HEK293T (cell line): ENCODE measurements at regions not wholly inside any gene's neighbourhood (a gene's known extent, or its start where the extent isn't known, plus 50 kb on each side); places are given as distances from the start of the nearest gene placed in this dataset.

Experiments
- CTCF ChIA-PET: fragments of 350-600 bp; formaldehyde crosslinking; extraction: SDS; loops from one replicate; lab custom pipeline; 2021; ENCODE audit warnings: antibody characterized with exemption, inconsistent platforms; lab: Yijun Ruan, JAX
- POLR2A ChIA-PET: fragments of 350-600 bp; formaldehyde crosslinking; extraction: SDS; loops from one replicate; lab custom pipeline; 2020; ENCODE audit warnings: antibody characterized with exemption, inconsistent platforms; lab: Yijun Ruan, JAX
- DNase-seq: peaks from one replicate; pipeline ENCODE4 v3.0.0; 2012; ENCODE audit warnings: mixed read lengths; ENCODE audit errors: extremely low spot score
- ARNT ChIP-seq: fragments of 450-650 bp; IDR thresholded peaks from 2 replicates; pipeline ENCODE4 v1.6.1; 2017; ENCODE audit warnings: mild to moderate bottlenecking
- BHLHE40 ChIP-seq: fragments of 450-650 bp; IDR thresholded peaks from 2 replicates; pipeline ENCODE4 v1.6.1; 2016; ENCODE audit warnings: mild to moderate bottlenecking, moderate library complexity, borderline replicate concordance
- CTBP1 ChIP-seq: fragments of 450-650 bp; IDR thresholded peaks from 2 replicates; pipeline ENCODE4 v1.6.1; 2016; ENCODE audit warnings: borderline replicate concordance
- ELF4 ChIP-seq: fragments of 450-650 bp; IDR thresholded peaks from 2 replicates; pipeline ENCODE4 v1.6.1; 2017; ENCODE audit warnings: antibody characterized with exemption
- FOXA1 ChIP-seq: fragments of 450-650 bp; IDR thresholded peaks from 2 replicates; pipeline ENCODE4 v1.6.1; 2016; ENCODE audit warnings: mild to moderate bottlenecking
- FOXK2 ChIP-seq: fragments of 450-650 bp; IDR thresholded peaks from 2 replicates; pipeline ENCODE4 v1.6.1; 2016; ENCODE audit warnings: mild to moderate bottlenecking
- FOXM1 ChIP-seq: fragments of 450-650 bp; IDR thresholded peaks from 2 replicates; pipeline ENCODE4 v1.6.1; 2017; ENCODE audit warnings: mild to moderate bottlenecking, borderline replicate concordance
- HDGF ChIP-seq: fragments of 450-650 bp; IDR thresholded peaks from 2 replicates; pipeline ENCODE4 v1.6.1; 2017; ENCODE audit warnings: antibody characterized with exemption, borderline replicate concordance
- L3MBTL2 ChIP-seq: fragments of 450-650 bp; conservative IDR thresholded peaks from 2 replicates; pipeline ENCODE4 v1.6.1; 2016; ENCODE audit warnings: mild to moderate bottlenecking
- LEF1 ChIP-seq: fragments of 450-650 bp; IDR thresholded peaks from 2 replicates; pipeline ENCODE4 v1.6.1; 2017; ENCODE audit warnings: mild to moderate bottlenecking, borderline replicate concordance
- NFRKB ChIP-seq: fragments of 450-650 bp; IDR thresholded peaks from 2 replicates; pipeline ENCODE4 v1.6.1; 2016; ENCODE audit warnings: mild to moderate bottlenecking, moderate library complexity
- SP1 ChIP-seq: fragments of 450-650 bp; IDR thresholded peaks from 2 replicates; pipeline ENCODE4 v1.6.1; 2017
- SUZ12 ChIP-seq: fragments of 450-650 bp; IDR thresholded peaks from 2 replicates; pipeline ENCODE4 v1.6.1; 2016; ENCODE audit warnings: mild to moderate bottlenecking
- TARDBP ChIP-seq: fragments of 450-650 bp; IDR thresholded peaks from 2 replicates; pipeline ENCODE4 v1.6.1; 2016
- ZNF384 ChIP-seq: fragments of 450-650 bp; IDR thresholded peaks from 2 replicates; pipeline ENCODE4 v1.6.1; 2016
- TF ChIP-seq, protein P1 (sequence below): fragments of 450-650 bp; IDR thresholded peaks from 2 replicates; pipeline ENCODE4 v1.6.1; 2016

DNA sequence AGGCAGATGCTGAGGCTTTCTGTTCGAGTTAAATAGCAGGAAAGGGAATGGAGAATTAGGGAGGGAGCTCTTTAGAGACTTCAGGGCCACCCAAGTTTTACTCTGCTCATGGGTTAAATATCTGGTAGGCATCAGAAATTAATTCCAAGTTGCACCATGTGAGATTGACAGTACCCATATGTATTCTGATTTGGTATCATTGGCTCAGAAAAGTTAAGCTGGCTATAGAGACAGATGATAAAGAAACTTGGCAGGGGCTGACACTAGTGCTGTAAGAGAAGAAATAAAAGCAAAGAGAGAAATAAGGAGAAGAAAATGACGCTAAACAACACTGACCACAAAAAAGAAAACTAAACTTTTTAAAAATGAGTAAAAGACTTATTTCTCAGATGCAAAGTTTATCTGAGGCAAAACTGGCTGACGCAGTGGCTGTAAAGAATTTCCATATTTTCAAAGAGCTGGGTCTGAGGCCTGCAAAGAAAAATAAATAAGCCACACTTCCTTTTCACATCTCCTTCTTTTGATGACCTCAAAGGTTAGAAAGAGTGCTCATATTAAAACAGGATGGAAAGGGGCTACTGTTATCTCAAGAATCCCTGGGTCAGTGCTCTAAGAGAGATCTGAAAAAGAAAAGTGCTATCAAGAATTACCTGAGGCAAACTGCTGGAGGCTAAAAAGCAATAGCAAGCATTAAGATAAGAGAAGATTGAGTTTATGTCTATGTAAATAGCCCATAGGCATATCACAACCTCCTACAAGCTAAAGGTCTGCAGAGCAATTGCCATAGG lies 399.0 kb upstream of the MEF2C start:
- POLR2A ChIA-PET, result interaction anchor here (0.6 kb wide), 1 partner anchor 1862 kb away, joined by 3 read pairs; no protein-coding TSS in a partner anchor
- TF ChIP-seq LEF1 (no peak), FOXA1 (no peak), SP1 (no peak)
- DNase-seq, result no peak
- CTCF ChIA-PET, result interaction anchor here (0.5 to 1.1 kb wide), 2 partner anchors 32 to 554 kb away, joined by 5 read pairs; no protein-coding TSS in a partner anchor

DNA sequence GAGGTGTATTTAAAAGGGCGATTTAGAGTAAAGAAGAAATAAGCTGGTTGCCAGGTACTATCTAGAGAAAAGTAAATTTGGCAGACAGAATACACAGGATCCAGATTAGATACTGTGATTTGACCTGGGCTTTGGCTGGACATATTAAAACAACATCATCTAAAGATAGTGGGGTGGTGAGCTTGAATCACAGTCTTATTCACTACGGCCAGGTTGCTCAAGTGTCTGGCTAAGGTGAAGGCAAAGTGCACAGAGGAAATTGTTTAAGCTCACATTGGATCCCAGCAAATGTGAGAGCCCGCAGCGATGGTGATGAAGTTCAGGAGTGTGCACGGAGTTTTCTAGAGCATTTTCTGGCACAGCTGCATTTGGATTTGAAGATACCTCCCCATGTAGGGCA lies 398.2 kb upstream of the MEF2C start:
- DNase-seq, result no peak
- POLR2A ChIA-PET, result interaction anchor here (0.6 kb wide), 1 partner anchor 1861 kb away, joined by 3 read pairs; no protein-coding TSS in a partner anchor
- TF ChIP-seq TARDBP, result no peak
- TF ChIP-seq NFRKB, result no peak
- no peak for TF ChIP-seq FOXM1
- TF ChIP-seq LEF1, result no peak
- CTCF ChIA-PET, result interaction anchor here (1.1 kb wide), 1 partner anchor 553 kb away, joined by 5 read pairs; no protein-coding TSS in a partner anchor

DNA sequence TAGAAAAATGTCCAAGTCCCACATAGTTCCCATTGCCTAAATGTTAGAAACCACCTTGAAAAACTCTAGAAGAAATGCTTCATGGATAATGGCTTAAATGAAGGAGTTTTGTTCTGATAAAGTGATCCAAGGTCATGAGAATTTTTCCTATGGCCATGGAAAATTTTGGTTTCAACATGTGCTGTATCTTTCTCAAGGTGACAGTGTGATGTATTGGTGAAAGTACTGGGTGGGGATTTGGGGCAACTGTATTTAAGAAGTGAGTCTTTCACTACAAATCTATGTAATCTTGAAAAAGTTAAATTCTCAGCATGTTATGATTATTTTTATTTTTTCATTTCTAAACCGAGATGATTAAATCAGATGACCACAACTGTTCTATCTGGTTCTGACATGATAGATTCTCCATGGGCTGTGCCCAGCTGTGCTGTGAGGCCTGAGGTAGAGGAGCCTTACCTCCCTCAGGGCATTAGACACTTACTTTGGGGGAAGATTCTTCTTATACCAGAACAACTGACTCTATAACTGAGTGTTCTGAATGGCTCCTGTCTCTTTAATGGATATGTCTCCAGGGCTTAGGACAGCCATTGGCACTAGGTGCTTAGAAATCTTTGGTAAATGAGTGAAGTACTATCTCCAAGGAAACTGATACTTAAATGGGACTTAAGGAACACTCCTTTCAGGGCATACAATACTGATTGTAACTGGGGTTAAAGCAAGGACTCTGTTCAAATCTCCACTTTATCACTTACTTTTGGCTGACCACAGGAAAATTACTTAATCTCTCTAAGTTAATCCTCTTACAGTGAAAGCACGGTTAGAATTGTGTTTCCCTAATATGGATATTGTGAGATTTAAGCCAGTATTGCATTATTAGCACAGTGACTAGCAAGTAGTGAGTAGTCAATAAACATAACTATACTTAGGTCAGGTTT lies 397.4 kb upstream of the MEF2C start:
- POLR2A ChIA-PET, result no interaction called here
- no peak for TF ChIP-seq L3MBTL2
- no peak for TF ChIP-seq ELF4
- no peak for TF ChIP-seq FOXM1
- no peak for TF ChIP-seq ARNT
- CTCF ChIA-PET, result no interaction called here
- no peak for DNase-seq

DNA sequence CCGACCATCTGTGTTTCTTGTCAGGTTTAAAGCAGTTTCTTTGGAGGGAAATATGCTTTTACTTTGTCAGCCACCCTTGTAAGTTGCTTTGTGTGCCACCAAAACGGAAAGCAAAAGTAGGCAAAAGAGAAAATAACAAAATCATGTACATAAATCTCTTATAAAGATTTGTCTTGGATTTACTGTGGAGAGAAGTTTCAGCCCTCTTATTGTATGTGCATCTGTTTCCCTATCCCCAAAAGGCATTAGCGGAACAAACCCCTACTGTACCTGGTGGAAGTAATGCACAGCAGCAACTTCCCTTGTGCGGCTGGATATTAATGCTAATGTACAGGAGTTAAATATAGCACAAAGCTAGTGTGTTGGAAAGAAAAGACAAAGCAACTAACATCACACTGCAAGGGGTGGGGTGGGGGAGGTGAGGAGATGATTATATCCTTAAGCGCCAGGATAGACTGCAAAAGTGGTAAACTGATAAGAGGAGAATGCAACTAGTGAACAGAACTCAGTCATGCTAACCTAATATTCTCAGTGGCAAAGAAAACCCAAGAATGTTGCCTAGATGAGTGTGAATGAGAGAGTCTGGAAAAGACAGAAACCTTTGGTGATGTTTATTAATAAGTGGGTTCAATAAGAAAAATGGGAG lies 396.5 kb upstream of the MEF2C start:
- CTCF ChIA-PET, result no interaction called here
- POLR2A ChIA-PET, result no interaction called here
- no peak for DNase-seq
- TF ChIP-seq CTBP1 (no peak), SUZ12 (no peak), BHLHE40 (no peak), ZNF384 (no peak)
- TF ChIP-seq, protein P1, sequence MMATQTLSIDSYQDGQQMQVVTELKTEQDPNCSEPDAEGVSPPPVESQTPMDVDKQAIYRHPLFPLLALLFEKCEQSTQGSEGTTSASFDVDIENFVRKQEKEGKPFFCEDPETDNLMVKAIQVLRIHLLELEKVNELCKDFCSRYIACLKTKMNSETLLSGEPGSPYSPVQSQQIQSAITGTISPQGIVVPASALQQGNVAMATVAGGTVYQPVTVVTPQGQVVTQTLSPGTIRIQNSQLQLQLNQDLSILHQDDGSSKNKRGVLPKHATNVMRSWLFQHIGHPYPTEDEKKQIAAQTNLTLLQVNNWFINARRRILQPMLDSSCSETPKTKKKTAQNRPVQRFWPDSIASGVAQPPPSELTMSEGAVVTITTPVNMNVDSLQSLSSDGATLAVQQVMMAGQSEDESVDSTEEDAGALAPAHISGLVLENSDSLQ, result no peak

DNA sequence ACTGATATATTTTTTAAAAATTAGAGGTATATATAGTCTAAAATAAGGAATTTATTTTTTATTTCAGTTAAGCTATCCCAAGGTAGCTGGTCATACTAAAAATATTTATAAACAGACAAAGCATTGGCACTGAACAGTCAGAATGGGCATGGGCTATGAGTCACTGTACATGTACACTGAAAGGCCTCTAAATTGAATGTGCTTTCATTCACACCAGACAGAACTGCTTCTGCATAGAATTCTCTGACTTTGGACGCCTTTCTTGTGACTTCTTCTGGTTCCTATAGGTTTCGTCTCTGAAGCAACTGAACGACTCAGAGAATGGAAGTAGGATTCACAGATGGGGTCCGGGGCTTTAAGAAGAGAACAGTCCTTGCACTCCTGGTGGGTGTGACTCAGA lies 394.8 kb upstream of the MEF2C start:
- ChIA-PET CTCF (no interaction called here), POLR2A (no interaction called here)
- no peak for TF ChIP-seq FOXA1
- no peak for TF ChIP-seq NFRKB
- TF ChIP-seq, protein P1, result no peak
- no peak for DNase-seq

DNA sequence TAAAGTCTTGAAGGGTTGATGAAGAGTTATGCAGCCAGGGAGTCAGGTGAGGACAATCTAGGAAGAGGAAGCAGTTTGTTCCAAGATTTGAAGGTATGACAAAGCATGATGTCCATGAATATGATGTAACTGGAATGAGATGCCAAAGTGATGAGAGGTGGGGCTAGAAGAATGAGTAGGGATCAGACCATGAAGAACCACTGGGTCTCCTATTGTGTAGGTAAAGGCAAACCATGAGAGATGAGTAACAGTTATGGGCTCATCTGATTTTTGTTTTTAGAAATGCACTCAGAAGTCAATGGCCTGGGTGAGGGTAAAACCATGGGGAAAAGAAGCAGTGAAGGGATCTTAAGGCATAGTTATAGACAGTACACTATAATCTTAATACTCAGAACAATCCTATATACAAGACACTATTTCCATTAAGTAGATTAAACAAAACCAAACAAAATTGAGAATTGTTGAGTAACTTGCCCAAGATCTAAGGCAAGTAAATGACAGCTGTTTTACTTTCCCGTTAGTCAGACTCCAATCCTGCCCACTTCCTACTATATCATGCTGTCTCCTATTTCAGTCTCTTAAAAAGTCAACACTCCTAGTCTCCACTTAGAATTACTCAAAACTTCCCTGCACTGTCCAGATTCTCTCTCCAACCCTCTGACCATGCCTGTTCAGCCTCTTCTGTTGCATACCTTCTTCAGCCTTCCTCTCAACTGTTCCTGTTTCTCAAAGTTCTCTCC lies 393.8 kb upstream of the MEF2C start:
- POLR2A ChIA-PET, result no interaction called here
- DNase-seq, result no peak
- TF ChIP-seq FOXK2 (no peak), HDGF (no peak), BHLHE40 (no peak), LEF1 (no peak), FOXA1 (no peak), TARDBP (no peak), NFRKB (no peak), CTBP1 (no peak), L3MBTL2 (no peak), ELF4 (no peak), SP1 (no peak), ARNT (no peak), SUZ12 (no peak), FOXM1 (no peak), ZNF384 (no peak)
- TF ChIP-seq, protein P1, result no peak
- CTCF ChIA-PET, result no interaction called here
